ENCODE measurements at regions not wholly inside any gene's neighbourhood (a gene's known extent, or its start where the extent isn't known, plus 50 kb on each side); places are given as distances from the start of the nearest gene placed in this dataset.

GRCh38 chr20:23206061-23206460, 119.9 kb upstream of the CD93 start:
- H3K4me3 ChIP-seq (ENCODE audit: low read depth, low read length): no peak overlapping the region
- TF ChIP-seq CTCF (IDR thresholded peaks at IDR 0.05; ENCODE audit: low read depth, low read length, missing control alignments): no peak
- DNase-seq (ENCODE audit: low read depth): no peak
- in situ Hi-C loops (cut with HindIII; ENCODE audit: low sequenced_read_pairs): no loop called here

GRCh38 chr20:23205611-23206041, 119.5 kb upstream of the CD93 start:
- in situ Hi-C loops (cut with HindIII; ENCODE audit: low sequenced_read_pairs): no loop called here
- no peak for DNase-seq (ENCODE audit: low read depth)
- no peak overlapping the region for H3K4me3 ChIP-seq (ENCODE audit: low read depth, low read length)
- TF ChIP-seq CTCF (IDR thresholded peaks at IDR 0.05; ENCODE audit: low read depth, low read length, missing control alignments): no peak

GRCh38 chr20:23205211-23205610, 119.1 kb upstream of the CD93 start:
- no peak for TF ChIP-seq CTCF (IDR thresholded peaks at IDR 0.05; ENCODE audit: low read depth, low read length, missing control alignments)
- H3K4me3 ChIP-seq (ENCODE audit: low read depth, low read length): no peak overlapping the region
- no peak for DNase-seq (ENCODE audit: low read depth)
- in situ Hi-C loops (cut with HindIII; ENCODE audit: low sequenced_read_pairs): no loop called here

- no peak for DNase-seq (ENCODE audit: low read depth)
- no peak for TF ChIP-seq CTCF (IDR thresholded peaks at IDR 0.05; ENCODE audit: low read depth, low read length, missing control alignments)
- in situ Hi-C loops (cut with HindIII; ENCODE audit: low sequenced_read_pairs): no loop called here
- H3K4me3 ChIP-seq (ENCODE audit: low read depth, low read length): no peak overlapping the region
Measured at GRCh38 chr20:23203951-23204730, 118.0 kb upstream of the CD93 start.

- in situ Hi-C loops (cut with HindIII; ENCODE audit: low sequenced_read_pairs): no loop called here
- DNase-seq (ENCODE audit: low read depth): no peak
- no peak overlapping the region for H3K4me3 ChIP-seq (ENCODE audit: low read depth, low read length)
- TF ChIP-seq CTCF (IDR thresholded peaks at IDR 0.05; ENCODE audit: low read depth, low read length, missing control alignments): no peak
Measured at GRCh38 chr20:23203310-23203709, 117.2 kb upstream of the CD93 start.

GRCh38 chr20:23201658-23202057, 115.5 kb upstream of the CD93 start:
- in situ Hi-C loops (cut with HindIII; ENCODE audit: low sequenced_read_pairs): no loop called here
- no peak for TF ChIP-seq CTCF (IDR thresholded peaks at IDR 0.05; ENCODE audit: low read depth, low read length, missing control alignments)
- no peak overlapping the region for H3K4me3 ChIP-seq (ENCODE audit: low read depth, low read length)
- DNase-seq (ENCODE audit: low read depth): no peak

Measured in astrocyte of the cerebellum (primary cell).